ENCODE measurements at regions not wholly inside any gene's neighbourhood (a gene's known extent, or its start where the extent isn't known, plus 50 kb on each side); places are given as distances from the start of the nearest gene placed in this dataset.

DNA sequence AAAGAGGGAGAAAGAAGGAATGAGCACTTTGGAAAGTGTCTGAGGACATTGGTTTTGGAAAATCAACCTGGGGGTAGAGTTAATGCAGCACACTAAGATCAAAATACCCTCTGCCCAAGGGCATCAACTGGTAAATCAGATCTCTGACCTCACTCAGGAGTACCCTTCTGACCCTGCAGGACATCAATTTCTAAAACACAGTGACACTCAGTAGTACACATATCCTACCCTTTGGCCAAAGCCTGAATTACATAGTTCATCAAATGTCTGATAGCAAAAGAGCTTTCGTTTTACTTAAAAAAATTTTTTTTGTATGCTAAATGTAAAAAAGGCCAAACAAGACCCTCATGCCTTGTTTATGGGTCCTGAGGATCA is 118.4 kb upstream of the CTNNA2 start:
- no peak for DNase-seq (ENCODE audit: low read depth in 1 of 2, low spot score in 1 of 2)
- TF ChIP-seq, protein P1, sequence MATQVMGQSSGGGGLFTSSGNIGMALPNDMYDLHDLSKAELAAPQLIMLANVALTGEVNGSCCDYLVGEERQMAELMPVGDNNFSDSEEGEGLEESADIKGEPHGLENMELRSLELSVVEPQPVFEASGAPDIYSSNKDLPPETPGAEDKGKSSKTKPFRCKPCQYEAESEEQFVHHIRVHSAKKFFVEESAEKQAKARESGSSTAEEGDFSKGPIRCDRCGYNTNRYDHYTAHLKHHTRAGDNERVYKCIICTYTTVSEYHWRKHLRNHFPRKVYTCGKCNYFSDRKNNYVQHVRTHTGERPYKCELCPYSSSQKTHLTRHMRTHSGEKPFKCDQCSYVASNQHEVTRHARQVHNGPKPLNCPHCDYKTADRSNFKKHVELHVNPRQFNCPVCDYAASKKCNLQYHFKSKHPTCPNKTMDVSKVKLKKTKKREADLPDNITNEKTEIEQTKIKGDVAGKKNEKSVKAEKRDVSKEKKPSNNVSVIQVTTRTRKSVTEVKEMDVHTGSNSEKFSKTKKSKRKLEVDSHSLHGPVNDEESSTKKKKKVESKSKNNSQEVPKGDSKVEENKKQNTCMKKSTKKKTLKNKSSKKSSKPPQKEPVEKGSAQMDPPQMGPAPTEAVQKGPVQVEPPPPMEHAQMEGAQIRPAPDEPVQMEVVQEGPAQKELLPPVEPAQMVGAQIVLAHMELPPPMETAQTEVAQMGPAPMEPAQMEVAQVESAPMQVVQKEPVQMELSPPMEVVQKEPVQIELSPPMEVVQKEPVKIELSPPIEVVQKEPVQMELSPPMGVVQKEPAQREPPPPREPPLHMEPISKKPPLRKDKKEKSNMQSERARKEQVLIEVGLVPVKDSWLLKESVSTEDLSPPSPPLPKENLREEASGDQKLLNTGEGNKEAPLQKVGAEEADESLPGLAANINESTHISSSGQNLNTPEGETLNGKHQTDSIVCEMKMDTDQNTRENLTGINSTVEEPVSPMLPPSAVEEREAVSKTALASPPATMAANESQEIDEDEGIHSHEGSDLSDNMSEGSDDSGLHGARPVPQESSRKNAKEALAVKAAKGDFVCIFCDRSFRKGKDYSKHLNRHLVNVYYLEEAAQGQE (IDR thresholded peaks at IDR 0.05; ENCODE audit: insufficient replicate concordance, low read depth) = no peak
- Histone ChIP-seq H3K4me3 (replicated peaks; ENCODE audit: insufficient read depth, low read length) (no peak overlapping the region), H3K27me3 (ENCODE audit: insufficient read depth, poor library complexity, severe bottlenecking) (no peaks in the 10 kb centered on the region), H3K27ac (replicated peaks) (no peak overlapping the region)

DNA sequence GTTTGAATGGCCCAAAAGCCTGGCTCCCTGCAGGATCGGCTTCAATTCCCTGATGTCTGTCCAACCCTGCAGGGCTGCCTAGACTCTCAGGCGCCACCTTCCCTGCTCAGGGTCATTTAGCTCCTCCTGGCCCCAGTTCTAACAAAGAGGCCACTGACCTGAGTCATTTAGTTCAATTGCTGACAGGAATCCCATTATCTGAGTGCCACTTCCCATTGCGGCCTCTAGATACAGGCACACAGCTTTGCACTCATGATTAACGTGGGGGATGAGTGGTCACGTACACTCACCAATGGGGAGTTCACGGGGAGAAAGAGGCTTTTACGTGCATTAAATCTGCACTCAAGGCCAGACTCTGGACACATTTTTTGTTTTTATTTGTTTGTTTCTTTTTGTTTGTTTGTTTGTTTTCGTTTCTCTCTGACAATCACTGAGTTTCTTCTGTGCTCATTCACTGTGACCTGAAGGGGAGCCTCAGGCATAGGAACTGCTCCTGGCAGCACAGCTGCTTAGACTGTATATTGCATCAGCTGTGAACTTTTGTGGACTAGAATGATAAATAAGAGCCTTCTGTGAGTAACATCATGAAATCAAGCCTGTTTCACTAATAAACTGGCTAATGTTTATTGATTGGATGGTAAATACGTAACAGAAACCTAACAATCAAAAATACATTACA is 118.9 kb upstream of the CTNNA2 start:
- Histone ChIP-seq H3K27ac (replicated peaks) (no peak overlapping the region), H3K4me3 (replicated peaks; ENCODE audit: insufficient read depth, low read length) (no peak overlapping the region), H3K27me3 (ENCODE audit: insufficient read depth, poor library complexity, severe bottlenecking) (no peaks in the 10 kb centered on the region)
- TF ChIP-seq, protein P2, sequence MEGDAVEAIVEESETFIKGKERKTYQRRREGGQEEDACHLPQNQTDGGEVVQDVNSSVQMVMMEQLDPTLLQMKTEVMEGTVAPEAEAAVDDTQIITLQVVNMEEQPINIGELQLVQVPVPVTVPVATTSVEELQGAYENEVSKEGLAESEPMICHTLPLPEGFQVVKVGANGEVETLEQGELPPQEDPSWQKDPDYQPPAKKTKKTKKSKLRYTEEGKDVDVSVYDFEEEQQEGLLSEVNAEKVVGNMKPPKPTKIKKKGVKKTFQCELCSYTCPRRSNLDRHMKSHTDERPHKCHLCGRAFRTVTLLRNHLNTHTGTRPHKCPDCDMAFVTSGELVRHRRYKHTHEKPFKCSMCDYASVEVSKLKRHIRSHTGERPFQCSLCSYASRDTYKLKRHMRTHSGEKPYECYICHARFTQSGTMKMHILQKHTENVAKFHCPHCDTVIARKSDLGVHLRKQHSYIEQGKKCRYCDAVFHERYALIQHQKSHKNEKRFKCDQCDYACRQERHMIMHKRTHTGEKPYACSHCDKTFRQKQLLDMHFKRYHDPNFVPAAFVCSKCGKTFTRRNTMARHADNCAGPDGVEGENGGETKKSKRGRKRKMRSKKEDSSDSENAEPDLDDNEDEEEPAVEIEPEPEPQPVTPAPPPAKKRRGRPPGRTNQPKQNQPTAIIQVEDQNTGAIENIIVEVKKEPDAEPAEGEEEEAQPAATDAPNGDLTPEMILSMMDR (IDR thresholded peaks at IDR 0.05; ENCODE audit: insufficient read depth, low read length) = no peak
- TF ChIP-seq, protein P1 (IDR thresholded peaks at IDR 0.05; ENCODE audit: insufficient replicate concordance, low read depth) = no peak
- TF ChIP-seq GABPA (IDR thresholded peaks at IDR 0.05; ENCODE audit: low read depth) (no peak), POLR2AphosphoS5 (IDR thresholded peaks at IDR 0.05; ENCODE audit: low read depth) (no peak), SPI1 (IDR thresholded peaks at IDR 0.05; ENCODE audit: borderline replicate concordance, low read depth) (no peak)
- DNase-seq (ENCODE audit: low read depth in 1 of 2, low spot score in 1 of 2) = no peak

DNA sequence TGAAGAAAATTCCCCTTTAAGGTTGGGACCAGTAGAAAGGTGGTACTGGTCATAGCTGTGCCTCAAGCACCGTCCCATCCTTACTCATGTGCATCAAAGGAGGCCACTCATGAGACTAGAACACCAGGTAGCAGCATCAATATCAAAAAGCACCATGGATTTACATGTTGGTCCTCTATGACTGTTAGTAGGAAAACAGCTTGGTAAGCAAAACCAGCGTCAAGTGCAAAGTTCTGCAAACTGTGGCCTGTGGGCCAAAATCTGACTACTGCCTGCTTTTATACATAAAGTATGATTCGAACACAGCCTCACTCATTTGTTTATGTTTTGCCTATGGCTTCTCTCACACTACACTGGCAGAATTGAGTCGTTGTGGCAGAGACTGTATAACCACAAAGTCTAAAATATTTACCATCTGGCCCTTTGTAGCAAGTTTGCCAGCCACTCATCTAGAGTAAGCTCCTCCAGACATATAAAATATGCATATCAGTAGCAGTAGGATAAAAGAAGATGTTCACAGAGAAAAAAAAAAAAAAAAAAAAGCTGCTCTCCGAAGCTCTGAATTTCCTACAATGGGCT is 119.7 kb upstream of the CTNNA2 start:
- H3K4me3 ChIP-seq (replicated peaks; ENCODE audit: insufficient read depth, low read length) = no peak overlapping the region
- TF ChIP-seq, protein P2 (IDR thresholded peaks at IDR 0.05; ENCODE audit: insufficient read depth, low read length) = no peak
- TF ChIP-seq POLR2AphosphoS5 (IDR thresholded peaks at IDR 0.05; ENCODE audit: low read depth) (no peak), SPI1 (IDR thresholded peaks at IDR 0.05; ENCODE audit: borderline replicate concordance, low read depth) (no peak), GABPA (IDR thresholded peaks at IDR 0.05; ENCODE audit: low read depth) (no peak)
- TF ChIP-seq, protein P1 (IDR thresholded peaks at IDR 0.05; ENCODE audit: insufficient replicate concordance, low read depth) = no peak
- H3K27me3 ChIP-seq (ENCODE audit: insufficient read depth, poor library complexity, severe bottlenecking) = no peaks in the 10 kb centered on the region
- H3K27ac ChIP-seq (replicated peaks) = no peak overlapping the region
- DNase-seq (ENCODE audit: low read depth in 1 of 2, low spot score in 1 of 2) = no peak
